SK-N-SH treated with all-trans-retinoic acid at 6 μM for 48 hours (cell line): ENCODE measurements at regions not wholly inside any gene's neighbourhood (a gene's known extent, or its start where the extent isn't known, plus 50 kb on each side); places are given as distances from the start of the nearest gene placed in this dataset.

ENCODE experiments used
- ARNTL ChIP-seq: fragments of 450-650 bp; formaldehyde crosslinking; IDR thresholded peaks from 2 replicates; pipeline ENCODE4 v1.5.0; 2020; ENCODE audit warnings: low read depth, mild to moderate bottlenecking, moderate library complexity, borderline replicate concordance
- ESRRG ChIP-seq: fragments of 250-450 bp; sonication (Bioruptor Pico); IDR thresholded peaks from 2 replicates; pipeline ENCODE4 v1.6.1; 2021; ENCODE audit warnings: mild to moderate bottlenecking
- ISL1 ChIP-seq: fragments of 250-450 bp; sonication (Bioruptor Pico); IDR thresholded peaks from 2 replicates; pipeline ENCODE4 v2.1.2; 2022; ENCODE audit warnings: mild to moderate bottlenecking, moderate library complexity
- OSR1 ChIP-seq: fragments of 250-450 bp; sonication (Bioruptor Pico); IDR thresholded peaks from 2 replicates; pipeline ENCODE4 v1.8.0; 2022; ENCODE audit warnings: moderate library complexity, mild to moderate bottlenecking, inconsistent platforms
- PATZ1 ChIP-seq: fragments of 250-450 bp; sonication (Bioruptor Pico); IDR thresholded peaks from 2 replicates; pipeline ENCODE4 v1.8.0; 2020; ENCODE audit warnings: mild to moderate bottlenecking, moderate library complexity, borderline replicate concordance
- POU6F1 ChIP-seq: fragments of 250-450 bp; sonication (Bioruptor Pico); IDR thresholded peaks from 2 replicates; pipeline ENCODE4 v1.8.0; 2021; ENCODE audit warnings: low read depth, mild to moderate bottlenecking, moderate library complexity, borderline replicate concordance
- TOX ChIP-seq: fragments of 250-450 bp; sonication (Bioruptor Pico); IDR thresholded peaks from 2 replicates; pipeline ENCODE4 v1.8.0; 2021; ENCODE audit warnings: mild to moderate bottlenecking, moderate library complexity, borderline replicate concordance
- ZC3H10 ChIP-seq: fragments of 250-450 bp; sonication (Bioruptor Pico); IDR thresholded peaks from 2 replicates; pipeline ENCODE4 v1.5.1; 2021; ENCODE audit warnings: mild to moderate bottlenecking, moderate library complexity
- ZFP3 ChIP-seq: fragments of 250-450 bp; sonication (Bioruptor Pico); IDR thresholded peaks from 2 replicates; pipeline ENCODE4 v1.5.0; 2020; ENCODE audit warnings: mild to moderate bottlenecking, moderate library complexity
- ZFP30 ChIP-seq: fragments of 450-650 bp; formaldehyde crosslinking; IDR thresholded peaks from 2 replicates; pipeline ENCODE4 v1.5.0; 2022; ENCODE audit warnings: mild to moderate bottlenecking, moderate library complexity
- ZNF70 ChIP-seq: fragments of 450-650 bp; formaldehyde crosslinking; IDR thresholded peaks from 2 replicates; pipeline ENCODE4 v1.5.0; 2020; ENCODE audit warnings: mild to moderate bottlenecking, moderate library complexity
- TF ChIP-seq, protein P1 (sequence below): fragments of 250-450 bp; sonication (Bioruptor Pico); IDR thresholded peaks from 2 replicates; pipeline ENCODE4 v1.5.1; 2020; ENCODE audit warnings: low read depth, mild to moderate bottlenecking, moderate library complexity

DNA sequence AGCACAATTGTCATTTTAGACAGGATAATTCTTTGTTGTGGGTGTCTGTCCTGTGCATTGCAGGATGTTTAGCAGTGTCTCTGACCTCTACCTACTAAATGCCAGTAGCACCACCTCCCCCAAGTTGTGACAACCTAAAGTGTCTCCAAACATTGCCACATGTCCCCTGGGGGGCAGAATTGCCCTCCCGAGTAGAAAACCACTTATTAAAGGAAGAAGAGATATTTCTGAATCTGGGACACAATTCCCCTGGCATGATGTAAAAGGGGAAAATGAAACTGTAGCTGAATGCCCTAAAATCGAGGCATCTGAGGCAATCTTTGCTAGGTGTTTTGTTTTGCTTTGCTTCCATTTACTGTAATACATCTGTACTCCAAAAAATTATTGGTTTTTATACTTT, 116.8 kb upstream of the NAP1L1 start:
- TF ChIP-seq PATZ1 (CRISPR knock-in tag) (no peak), TOX (CRISPR knock-in tag) (no peak), OSR1 (CRISPR knock-in tag) (no peak), ZFP30 (no peak), ARNTL (CRISPR knock-in tag) (no peak), ZNF70 (no peak), ZC3H10 (CRISPR knock-in tag) (no peak), ISL1 (CRISPR knock-in tag) (no peak), ESRRG (no peak), POU6F1 (CRISPR knock-in tag) (no peak), ZFP3 (no peak)
- TF ChIP-seq, protein P1, sequence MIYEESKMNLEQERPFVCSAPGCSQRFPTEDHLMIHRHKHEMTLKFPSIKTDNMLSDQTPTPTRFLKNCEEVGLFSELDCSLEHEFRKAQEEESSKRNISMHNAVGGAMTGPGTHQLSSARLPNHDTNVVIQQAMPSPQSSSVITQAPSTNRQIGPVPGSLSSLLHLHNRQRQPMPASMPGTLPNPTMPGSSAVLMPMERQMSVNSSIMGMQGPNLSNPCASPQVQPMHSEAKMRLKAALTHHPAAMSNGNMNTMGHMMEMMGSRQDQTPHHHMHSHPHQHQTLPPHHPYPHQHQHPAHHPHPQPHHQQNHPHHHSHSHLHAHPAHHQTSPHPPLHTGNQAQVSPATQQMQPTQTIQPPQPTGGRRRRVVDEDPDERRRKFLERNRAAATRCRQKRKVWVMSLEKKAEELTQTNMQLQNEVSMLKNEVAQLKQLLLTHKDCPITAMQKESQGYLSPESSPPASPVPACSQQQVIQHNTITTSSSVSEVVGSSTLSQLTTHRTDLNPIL (CRISPR knock-in tag) = no peak
